HG02884 (cell line): ENCODE measurements at regions not wholly inside any gene's neighbourhood (a gene's known extent, or its start where the extent isn't known, plus 50 kb on each side); places are given as distances from the start of the nearest gene placed in this dataset.

Experiments
- ATAC-seq: cut with Tn5 transposase; IDR thresholded peaks from one replicate; pipeline ENCODE4 v1.9.1; 2021; ENCODE audit warnings: mild to moderate bottlenecking, moderate library complexity; ENCODE audit not compliant: unreplicated experiment

DNA sequence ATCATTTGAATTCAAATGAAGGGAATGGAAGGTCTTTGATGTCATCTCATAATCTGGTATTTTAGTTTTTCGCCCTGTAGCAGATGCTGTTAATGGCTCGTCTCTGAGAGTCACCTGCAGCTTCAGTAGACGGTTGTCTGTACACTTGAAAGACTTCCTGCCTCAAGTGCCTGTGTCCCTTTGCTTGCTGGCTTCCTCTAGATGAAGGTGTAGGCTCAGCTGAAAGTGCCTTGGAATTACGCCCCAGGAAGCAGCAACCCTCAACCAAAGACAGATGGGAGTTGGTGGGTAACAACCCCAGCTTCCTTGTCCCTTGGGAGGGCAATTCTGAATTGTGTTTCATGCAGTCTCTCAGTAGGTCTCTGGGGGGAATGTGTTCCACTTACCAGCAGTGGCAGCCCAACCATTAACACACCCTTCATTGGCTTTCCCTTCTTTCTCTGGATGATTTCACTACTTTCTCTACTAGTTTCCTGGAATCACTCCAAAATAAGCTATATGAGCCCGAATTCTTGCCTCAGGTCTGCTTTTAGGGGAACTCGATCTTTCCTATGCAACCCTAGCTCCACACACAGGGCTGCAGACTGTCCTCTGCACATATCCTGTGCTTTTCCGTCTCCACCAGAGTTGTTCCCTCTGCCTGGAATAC, 395.6 kb downstream of the DMAC1 start:
- ATAC-seq, result no peak

- no peak for ATAC-seq
Measured at GRCh38 chr9:7403028-7403389, 396.6 kb downstream of the DMAC1 start.

DNA sequence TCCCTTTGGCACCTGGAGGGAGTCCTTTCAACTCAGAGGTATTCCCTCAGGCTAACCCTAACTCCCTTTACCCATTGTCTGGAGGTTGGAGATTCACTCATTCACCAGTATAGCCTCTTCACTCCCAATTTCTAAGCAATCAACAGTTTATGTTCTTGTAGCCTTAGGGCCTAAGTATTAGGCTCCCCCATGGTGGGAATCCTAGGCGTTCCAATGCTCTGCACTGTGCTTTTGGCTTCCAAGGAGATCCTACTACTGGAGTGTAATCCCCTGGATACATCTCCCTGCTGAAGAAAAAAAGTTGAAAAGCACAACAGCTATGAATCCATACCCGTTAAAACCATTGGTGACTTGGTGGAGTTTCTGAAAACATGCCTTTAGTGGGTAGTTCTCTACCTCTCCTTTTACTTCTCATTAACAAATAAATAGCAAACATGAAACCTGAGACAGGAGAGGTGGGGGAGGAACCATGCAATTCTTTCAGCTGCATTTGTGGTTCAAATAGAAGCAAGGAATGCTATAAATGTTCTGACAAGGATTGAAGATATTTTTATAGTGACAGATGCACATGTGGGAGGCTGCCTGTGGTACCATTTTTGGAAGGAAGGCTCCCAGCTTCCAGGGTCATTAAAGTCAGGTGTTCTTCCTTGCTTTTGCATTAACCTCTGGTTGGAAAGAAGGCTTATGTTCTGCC, 397.1 kb downstream of the DMAC1 start:
- no peak for ATAC-seq

DNA sequence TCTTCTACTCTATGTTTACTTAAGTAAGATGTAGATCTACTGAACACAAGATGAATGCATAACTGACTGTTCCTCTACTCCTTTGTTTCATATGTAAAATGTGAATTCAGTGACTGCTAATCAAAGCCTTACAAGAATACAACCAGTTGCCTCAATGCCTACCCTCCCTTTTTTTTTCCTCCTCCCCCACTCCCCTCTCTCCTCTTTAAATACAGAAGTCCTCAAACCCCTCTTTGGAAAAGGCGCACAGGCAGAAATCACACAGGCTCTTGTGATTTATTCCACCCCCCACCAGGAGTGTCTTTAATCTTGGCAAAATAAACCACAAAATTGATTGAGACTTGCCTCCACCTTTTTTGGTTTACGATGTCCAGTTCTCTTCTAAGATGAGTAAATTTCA, 398.5 kb downstream of the DMAC1 start:
- ATAC-seq, result no peak

- no peak for ATAC-seq
Measured at GRCh38 chr9:7394002-7394774, 405.4 kb downstream of the DMAC1 start.

GRCh38 chr9:7392148-7392547, 407.4 kb downstream of the DMAC1 start:
- no peak for ATAC-seq

DNA sequence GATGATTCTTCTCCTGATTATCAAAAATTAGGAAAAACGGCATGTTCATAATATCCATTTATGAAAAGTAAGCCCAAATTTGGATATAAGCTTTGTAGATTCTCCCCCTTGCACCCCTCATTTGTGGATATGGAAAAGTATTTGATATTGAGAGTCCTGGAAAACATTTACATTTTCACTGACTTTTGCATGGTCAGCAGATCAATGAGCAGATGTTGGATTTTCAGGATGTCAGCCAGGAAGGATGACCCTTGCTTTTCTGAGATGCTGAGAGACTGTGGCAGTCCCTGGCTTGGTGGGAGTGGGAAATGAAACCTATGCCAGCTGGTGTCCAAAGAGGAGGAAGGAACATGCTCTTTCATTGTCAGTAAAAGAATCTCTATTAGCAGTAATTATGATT, 410.8 kb downstream of the DMAC1 start:
- ATAC-seq, result no peak

DNA sequence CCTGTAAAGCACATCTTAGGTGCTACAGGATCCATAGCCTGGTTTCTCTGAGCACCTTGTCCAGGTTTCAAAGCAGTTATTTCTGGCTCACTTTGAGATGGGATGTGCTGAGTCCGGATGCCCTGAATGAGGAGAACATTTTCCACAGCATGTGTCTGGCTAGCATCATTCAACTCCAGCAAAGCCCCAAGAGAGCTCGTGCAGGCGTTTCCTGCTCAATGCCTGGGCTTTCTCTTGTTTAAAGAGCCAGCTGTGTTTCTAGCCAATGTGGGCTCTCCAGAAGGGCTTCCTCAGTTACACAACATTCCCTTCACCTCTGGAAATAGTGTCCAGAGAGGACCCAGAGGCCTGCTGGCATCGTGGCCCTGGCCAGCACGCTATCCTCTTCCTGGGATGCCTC, 411.7 kb downstream of the DMAC1 start:
- no peak for ATAC-seq

GRCh38 chr9:7382304-7382703, 417.3 kb downstream of the DMAC1 start:
- ATAC-seq, result no peak

- no peak for ATAC-seq
Measured at GRCh38 chr9:7377489-7377888, 422.1 kb downstream of the DMAC1 start.

GRCh38 chr9:7376833-7377232, 422.7 kb downstream of the DMAC1 start:
- ATAC-seq, result no peak

DNA sequence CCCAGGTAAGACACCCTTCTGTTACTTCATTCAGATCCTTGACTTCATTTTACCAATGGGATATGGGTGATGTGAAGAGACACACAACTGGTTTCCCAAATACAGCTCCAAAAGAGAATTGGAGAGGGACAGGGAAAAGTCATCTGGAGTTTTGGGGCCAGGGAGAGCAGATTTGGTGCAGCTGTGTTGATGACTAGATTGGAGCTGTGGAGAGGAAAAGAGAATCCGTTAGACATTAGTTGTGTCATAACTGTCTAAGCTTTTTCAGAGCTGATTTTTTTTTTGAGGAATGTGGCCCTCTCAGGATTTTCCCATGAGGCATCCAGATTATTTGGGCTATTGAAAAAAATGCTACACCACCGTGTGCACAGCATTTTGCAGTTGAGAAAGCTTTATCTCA, 423.4 kb downstream of the DMAC1 start:
- no peak for ATAC-seq

DNA sequence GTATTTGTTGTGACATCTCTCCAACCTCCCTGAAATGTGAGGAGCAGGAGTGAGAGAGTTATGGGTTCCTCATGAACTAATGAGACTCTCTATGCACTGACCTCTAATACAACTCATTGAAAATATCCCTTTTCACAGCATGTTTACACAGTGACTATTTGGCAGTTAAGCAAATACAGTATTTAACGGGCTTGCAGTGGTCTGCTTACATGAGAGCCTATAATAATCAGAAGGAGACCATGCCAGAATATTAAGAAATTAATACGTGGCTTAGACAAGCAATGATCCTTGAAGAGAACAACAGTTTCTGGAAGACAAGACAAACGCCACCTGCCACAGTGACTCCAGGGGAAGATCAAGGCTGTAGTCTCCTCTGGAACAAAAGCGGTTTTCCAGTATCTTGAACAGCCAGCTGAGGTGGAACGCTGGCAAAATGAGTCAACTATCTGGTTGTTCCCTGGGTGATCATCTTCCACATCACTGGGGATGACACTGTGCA, 424.5 kb downstream of the DMAC1 start:
- no peak for ATAC-seq

- no peak for ATAC-seq
Measured at GRCh38 chr9:7370988-7371387, 428.6 kb downstream of the DMAC1 start.

GRCh38 chr9:7370381-7370780, 429.2 kb downstream of the DMAC1 start:
- ATAC-seq, result no peak

DNA sequence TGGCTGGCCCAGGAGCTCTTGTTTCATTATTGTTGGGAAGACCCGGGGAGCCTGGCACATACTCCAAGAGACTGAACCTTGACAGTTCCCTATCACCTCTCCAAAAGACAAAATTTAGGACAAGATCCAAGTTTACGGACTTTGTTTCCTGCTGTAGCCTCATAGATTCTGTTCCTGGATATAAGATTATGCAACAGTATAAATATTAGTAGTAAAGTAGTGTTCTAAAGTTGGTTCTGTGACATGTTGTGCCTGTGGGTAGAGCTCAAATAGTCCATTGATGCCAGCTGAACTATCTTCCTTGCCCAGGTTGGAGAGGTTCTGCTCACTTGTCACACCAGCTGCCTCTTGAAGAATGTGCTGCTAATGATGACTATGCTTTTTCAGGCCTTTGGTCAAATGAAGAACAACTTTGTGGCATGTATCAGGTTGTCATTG, 430.2 kb downstream of the DMAC1 start:
- no peak for ATAC-seq

- no peak for ATAC-seq
Measured at GRCh38 chr9:7368410-7369292, 430.9 kb downstream of the DMAC1 start.

- no peak for ATAC-seq
Measured at GRCh38 chr9:7367726-7368125, 431.9 kb downstream of the DMAC1 start.

DNA sequence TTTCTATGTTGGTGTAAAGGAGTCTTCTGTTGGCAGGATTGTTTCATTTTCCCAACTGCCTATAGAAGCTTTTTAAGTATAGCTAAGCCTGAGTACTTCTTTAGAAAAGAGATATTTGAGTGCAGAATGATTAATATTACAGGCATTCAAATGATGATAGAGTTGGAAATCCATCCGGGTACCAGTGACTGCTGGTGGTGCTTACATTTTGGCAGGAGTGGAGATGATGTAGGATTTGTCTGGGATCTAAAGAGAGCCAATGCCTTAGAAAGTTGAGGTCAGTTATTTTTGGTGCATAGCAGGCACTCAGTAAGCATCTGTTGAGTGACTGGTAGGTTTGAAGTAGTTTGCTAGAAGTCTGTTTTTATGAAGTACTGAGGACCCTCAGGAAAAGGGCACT, 433.5 kb downstream of the DMAC1 start:
- ATAC-seq, result no peak

DNA sequence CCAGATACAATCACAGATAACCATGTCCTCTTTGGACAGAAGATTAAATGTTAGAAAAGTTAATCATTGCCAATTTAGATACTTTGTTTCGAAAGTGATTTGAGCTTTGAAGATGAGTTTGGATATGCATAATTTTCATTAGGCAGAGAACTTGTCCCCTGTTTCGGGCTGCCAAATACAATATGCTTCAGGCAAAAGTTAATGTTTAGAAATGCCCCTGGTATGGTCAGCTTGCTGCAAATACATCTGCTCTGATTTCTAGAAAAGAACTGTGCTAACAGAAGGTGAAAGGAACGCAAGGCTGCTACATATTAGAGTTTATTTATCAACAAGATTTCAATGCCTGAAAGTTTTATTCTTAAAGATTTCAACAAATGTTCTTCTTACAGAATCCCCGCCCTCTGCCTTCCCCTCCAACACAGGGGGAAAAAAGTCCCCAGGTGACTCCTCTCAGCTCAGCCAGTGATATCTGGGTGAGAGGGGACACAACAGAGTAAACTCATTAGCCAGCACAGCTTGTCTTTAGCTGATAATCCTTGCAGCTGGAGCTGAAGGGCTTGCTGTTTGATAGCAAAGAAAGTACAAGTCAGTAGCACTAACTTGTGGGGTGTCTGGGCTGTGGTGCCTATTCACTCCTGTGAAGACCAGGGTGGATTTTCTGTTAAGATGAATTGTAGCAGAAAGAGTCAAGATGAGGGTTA, 435.7 kb downstream of the DMAC1 start:
- no peak for ATAC-seq
